ENCODE measurements at regions not wholly inside any gene's neighbourhood (a gene's known extent, or its start where the extent isn't known, plus 50 kb on each side); places are given as distances from the start of the nearest gene placed in this dataset.

DNA sequence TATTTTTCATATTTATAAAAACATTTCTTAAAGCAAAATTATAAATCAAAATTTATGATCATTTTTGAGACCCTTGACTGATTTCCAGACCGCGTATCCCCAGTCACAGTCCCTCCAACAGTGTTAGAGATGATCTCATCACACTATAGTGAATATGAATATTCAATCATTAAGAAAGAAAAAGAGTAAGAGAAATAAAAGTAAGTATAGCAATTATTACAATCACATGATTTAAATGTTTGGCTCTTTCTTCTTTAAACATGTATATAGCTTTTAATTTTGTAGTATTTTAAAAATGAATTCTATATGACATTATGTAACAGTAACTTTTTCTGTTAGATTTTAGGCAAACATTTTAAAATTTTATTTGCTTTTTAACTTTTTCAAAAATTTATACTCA lies 438.3 kb downstream of the RFPL4B start:
- no peaks in the 10 kb centered on the region for H3K36me3 Mint-ChIP-seq (ENCODE audit: insufficient read depth)
- no peak overlapping the region for H3K27ac Mint-ChIP-seq (ENCODE audit: low read depth)
- H3K27me3 Mint-ChIP-seq, result no peaks in the 10 kb centered on the region
- no peaks in the 10 kb centered on the region for H3K4me1 Mint-ChIP-seq
- ATAC-seq (replicated peaks; ENCODE audit: extremely low read depth, poor library complexity, severe bottlenecking) (no peak), DNase-seq (ENCODE audit: low spot score in 2 of 2) (no peak)
- H3K9me3 Mint-ChIP-seq, result peaks cover 19% of the 10 kb centered on the region
- no peak overlapping the region for H3K4me3 Mint-ChIP-seq

DNA sequence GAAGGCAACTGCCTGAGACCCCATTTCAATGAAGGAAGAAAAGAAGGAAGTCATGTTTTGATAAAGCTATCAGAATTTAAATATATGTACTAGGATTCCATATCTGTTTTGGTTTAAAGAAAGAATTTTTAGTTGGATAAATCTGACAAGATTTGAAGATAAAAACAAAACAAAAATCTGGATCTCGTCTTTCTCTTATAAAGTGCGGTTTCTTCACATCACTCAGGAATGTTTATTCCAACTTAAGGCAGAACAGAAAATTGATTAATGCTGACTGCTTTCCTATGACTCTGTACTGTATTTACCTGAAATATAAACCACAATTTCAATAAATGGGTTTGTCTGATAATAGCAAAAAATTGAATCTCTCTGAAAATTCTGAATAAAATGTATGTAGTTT lies 439.7 kb downstream of the RFPL4B start:
- ATAC-seq (replicated peaks; ENCODE audit: extremely low read depth, poor library complexity, severe bottlenecking) (no peak), DNase-seq (ENCODE audit: low spot score in 2 of 2) (no peak)
- peaks cover 19% of the 10 kb centered on the region for H3K9me3 Mint-ChIP-seq
- H3K4me3 Mint-ChIP-seq, result no peak overlapping the region
- H3K27ac Mint-ChIP-seq (ENCODE audit: low read depth), result no peak overlapping the region
- H3K36me3 Mint-ChIP-seq (ENCODE audit: insufficient read depth), result no peaks in the 10 kb centered on the region
- H3K27me3 Mint-ChIP-seq, result no peaks in the 10 kb centered on the region
- no peaks in the 10 kb centered on the region for H3K4me1 Mint-ChIP-seq

DNA sequence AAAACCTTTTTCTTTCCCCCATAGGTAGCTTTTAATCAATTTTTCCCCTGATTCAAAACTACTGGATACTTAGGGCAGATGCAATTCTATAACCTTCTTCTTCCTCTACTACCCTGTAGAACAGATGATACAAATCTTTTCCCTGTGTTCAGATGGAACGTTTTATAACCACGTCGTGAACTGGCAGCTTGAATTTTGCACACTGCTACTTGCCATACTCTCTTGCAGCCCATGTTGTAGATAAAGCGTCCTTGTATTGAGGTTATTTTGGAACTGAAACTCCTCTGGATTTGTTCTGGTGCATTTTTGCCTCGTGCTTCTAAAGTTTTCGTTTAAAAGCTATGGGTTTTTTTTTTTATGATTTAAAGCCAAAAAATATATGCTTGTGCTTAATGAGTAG lies 440.2 kb downstream of the RFPL4B start:
- H3K27ac Mint-ChIP-seq (ENCODE audit: low read depth), result no peak overlapping the region
- H3K9me3 Mint-ChIP-seq, result peaks cover 19% of the 10 kb centered on the region
- no peak for DNase-seq (ENCODE audit: low spot score in 2 of 2)
- H3K36me3 Mint-ChIP-seq (ENCODE audit: insufficient read depth), result no peaks in the 10 kb centered on the region
- H3K4me3 Mint-ChIP-seq, result no peak overlapping the region
- no peaks in the 10 kb centered on the region for H3K27me3 Mint-ChIP-seq
- no peak for ATAC-seq (replicated peaks; ENCODE audit: extremely low read depth, poor library complexity, severe bottlenecking)
- H3K4me1 Mint-ChIP-seq, result no peaks in the 10 kb centered on the region

DNA sequence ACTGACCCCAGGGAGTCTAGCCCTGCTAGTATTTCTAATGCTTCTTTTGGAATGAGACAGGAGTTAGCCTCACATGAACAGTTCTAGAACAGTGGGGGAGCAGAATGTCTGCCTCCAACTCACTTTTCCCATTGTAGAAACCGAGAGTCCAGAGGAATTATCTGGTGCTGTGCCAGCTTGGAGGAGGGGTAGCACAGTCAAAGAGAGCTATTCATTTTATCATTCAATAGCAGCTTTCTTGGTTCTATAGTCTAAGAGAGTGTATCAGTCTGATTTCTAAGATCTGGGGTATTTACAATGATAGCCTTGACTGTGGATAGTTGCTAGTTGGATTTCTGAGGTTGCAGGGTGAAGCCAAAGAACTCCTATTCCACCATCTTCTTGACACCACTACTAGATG lies 448.2 kb downstream of the RFPL4B start:
- no peaks in the 10 kb centered on the region for H3K27me3 Mint-ChIP-seq
- peaks cover 24% of the 10 kb centered on the region for H3K9me3 Mint-ChIP-seq
- ATAC-seq (replicated peaks; ENCODE audit: extremely low read depth, poor library complexity, severe bottlenecking) (no peak), DNase-seq (ENCODE audit: low spot score in 2 of 2) (no peak)
- H3K4me3 Mint-ChIP-seq, result no peak overlapping the region
- no peaks in the 10 kb centered on the region for H3K36me3 Mint-ChIP-seq (ENCODE audit: insufficient read depth)
- no peaks in the 10 kb centered on the region for H3K4me1 Mint-ChIP-seq
- H3K27ac Mint-ChIP-seq (ENCODE audit: low read depth), result no peak overlapping the region

DNA sequence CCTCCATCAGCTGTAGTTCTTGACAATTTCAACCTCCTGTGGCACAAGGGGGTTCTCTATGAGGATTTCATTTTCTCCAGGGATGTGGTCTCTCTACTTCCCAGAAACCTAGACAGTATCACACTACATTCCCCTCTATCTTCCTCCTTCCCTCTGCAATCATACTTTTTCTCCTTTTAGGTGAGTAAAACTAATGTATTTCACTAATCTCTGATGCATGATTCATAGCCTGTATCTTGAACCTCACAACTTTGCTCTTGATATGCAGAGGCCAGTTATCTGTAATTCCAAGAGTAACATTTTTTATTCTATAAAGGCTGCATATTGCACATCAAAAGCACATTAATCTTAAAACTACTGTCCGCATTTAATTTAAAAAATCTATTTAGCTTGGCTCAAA lies 449.6 kb downstream of the RFPL4B start:
- Mint-ChIP-seq H3K9me3 (peaks cover 24% of the 10 kb centered on the region), H3K27ac (ENCODE audit: low read depth) (no peak overlapping the region), H3K4me1 (no peaks in the 10 kb centered on the region), H3K4me3 (no peak overlapping the region), H3K27me3 (no peaks in the 10 kb centered on the region), H3K36me3 (ENCODE audit: insufficient read depth) (no peaks in the 10 kb centered on the region)
- DNase-seq (ENCODE audit: low spot score in 2 of 2), result no peak
- ATAC-seq (replicated peaks; ENCODE audit: extremely low read depth, poor library complexity, severe bottlenecking), result no peak

DNA sequence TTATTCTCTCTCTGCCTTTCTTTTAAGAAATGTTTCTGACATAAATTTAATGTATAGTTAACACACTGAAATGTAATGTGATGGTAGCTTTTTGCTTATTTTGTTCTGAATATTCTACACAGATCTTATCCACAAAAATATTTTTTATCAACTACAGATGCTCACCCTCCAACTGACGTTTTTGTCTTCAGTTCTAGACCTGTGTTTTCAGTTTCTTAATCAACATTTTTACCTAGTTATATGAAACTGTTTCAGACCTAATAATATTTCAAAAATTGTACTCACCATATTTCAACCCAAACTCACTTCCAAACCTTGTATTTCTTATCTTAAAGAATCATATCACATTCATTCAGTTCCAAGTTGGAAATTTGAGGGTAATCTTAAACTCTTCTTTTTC lies 452.8 kb downstream of the RFPL4B start:
- H3K27ac Mint-ChIP-seq (ENCODE audit: low read depth), result no peak overlapping the region
- H3K4me1 Mint-ChIP-seq, result no peaks in the 10 kb centered on the region
- no peaks in the 10 kb centered on the region for H3K27me3 Mint-ChIP-seq
- no peak for DNase-seq (ENCODE audit: low spot score in 2 of 2)
- H3K4me3 Mint-ChIP-seq, result no peak overlapping the region
- peaks cover 9% of the 10 kb centered on the region for H3K9me3 Mint-ChIP-seq
- H3K36me3 Mint-ChIP-seq (ENCODE audit: insufficient read depth), result no peaks in the 10 kb centered on the region
- no peak for ATAC-seq (replicated peaks; ENCODE audit: extremely low read depth, poor library complexity, severe bottlenecking)

DNA sequence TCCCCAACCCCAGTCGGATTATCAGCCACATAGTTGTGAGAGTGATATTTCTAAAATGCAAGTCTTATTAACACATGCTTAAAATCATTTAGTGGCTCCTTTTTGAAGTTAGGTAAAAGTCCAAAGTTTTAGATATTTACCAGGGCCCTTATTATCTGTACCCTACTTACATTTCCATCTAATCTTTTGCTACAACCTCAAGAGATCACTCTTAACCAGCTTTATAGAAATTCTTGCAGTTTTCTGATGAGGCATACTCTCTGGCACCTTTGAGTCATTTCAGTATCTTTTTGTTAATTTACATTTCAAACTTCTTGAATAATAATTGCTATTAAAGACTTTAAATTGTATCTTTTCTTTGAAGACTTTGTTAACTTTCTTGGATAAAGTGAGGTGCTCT lies 453.3 kb downstream of the RFPL4B start:
- DNase-seq (ENCODE audit: low spot score in 2 of 2) (no peak), ATAC-seq (replicated peaks; ENCODE audit: extremely low read depth, poor library complexity, severe bottlenecking) (no peak)
- H3K4me1 Mint-ChIP-seq, result no peaks in the 10 kb centered on the region
- H3K36me3 Mint-ChIP-seq (ENCODE audit: insufficient read depth), result no peaks in the 10 kb centered on the region
- H3K4me3 Mint-ChIP-seq, result no peak overlapping the region
- H3K27ac Mint-ChIP-seq (ENCODE audit: low read depth), result no peak overlapping the region
- no peaks in the 10 kb centered on the region for H3K27me3 Mint-ChIP-seq
- H3K9me3 Mint-ChIP-seq, result peaks cover 9% of the 10 kb centered on the region

DNA sequence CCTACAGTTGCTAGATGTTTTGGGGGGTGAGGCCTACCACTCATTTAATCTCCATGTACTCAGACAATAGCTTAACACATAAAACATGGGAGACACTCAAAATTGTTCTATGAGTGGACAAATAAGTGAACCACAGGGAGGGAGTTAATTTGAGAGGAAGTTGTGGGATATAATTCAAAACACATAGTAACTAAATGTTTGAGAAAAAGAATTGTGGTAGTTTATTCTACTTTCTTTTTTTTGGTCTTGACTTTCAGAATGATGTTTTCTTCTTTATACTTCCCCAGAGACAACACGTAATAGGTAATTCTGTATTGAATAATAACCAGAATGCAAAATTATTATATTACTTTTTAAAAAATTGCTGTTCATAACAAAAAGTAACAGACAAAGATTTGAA lies 453.8 kb downstream of the RFPL4B start:
- peaks cover 9% of the 10 kb centered on the region for H3K9me3 Mint-ChIP-seq
- DNase-seq (ENCODE audit: low spot score in 2 of 2) (no peak), ATAC-seq (replicated peaks; ENCODE audit: extremely low read depth, poor library complexity, severe bottlenecking) (no peak)
- no peak overlapping the region for H3K27ac Mint-ChIP-seq (ENCODE audit: low read depth)
- no peak overlapping the region for H3K4me3 Mint-ChIP-seq
- H3K27me3 Mint-ChIP-seq, result no peaks in the 10 kb centered on the region
- H3K36me3 Mint-ChIP-seq (ENCODE audit: insufficient read depth), result no peaks in the 10 kb centered on the region
- H3K4me1 Mint-ChIP-seq, result no peaks in the 10 kb centered on the region

DNA sequence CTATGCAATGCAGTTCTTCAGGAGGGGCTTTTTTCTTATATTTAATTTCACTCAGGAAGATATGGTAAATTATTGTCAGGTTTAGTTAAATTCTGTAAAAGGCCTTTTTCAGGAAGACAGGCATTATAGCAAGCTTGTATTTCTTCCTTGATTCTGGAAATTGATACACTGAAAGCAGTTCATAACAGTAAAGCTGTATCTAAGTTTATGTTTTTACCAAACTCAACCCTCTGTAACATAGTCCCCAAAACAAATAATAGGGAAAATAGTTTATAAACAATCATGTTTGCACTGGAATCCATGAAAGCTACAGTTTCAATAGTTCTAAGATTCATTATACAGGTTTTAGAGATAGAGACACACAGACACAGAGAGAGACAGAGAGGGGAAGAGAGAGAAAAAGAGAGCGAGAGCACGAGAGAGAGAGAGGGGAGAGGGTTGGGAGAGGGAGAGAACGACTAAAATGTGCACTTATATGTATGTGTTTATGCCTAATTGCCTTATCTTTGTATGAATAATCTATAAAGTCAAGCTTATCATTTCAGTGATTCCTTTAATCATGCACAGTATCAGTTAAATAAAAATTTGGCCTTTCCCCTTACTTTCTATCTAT lies 454.4 kb downstream of the RFPL4B start:
- peaks cover 9% of the 10 kb centered on the region for H3K9me3 Mint-ChIP-seq
- H3K27me3 Mint-ChIP-seq, result no peaks in the 10 kb centered on the region
- ATAC-seq (replicated peaks; ENCODE audit: extremely low read depth, poor library complexity, severe bottlenecking) (no peak), DNase-seq (ENCODE audit: low spot score in 2 of 2) (no peak)
- H3K36me3 Mint-ChIP-seq (ENCODE audit: insufficient read depth), result no peaks in the 10 kb centered on the region
- no peak overlapping the region for H3K4me3 Mint-ChIP-seq
- no peaks in the 10 kb centered on the region for H3K4me1 Mint-ChIP-seq
- H3K27ac Mint-ChIP-seq (ENCODE audit: low read depth), result no peak overlapping the region

DNA sequence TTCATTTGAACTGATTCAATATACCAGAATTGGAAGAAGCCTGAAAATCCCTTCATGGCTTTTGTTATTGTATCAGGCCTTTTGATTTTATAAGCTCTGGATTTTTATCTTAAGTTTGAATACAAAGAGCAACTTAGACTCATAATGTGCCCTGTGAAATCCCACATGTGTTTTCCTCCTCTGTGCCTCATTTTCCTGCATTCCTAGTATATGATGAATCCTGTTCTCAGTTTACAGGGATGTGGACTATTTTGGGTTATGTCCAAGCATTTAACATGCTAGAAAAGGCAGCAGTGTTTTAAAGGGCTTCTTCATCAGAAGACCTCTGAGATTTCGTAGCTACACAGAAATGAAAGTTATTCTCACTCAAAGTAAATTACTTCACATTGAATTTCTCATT lies 455.0 kb downstream of the RFPL4B start:
- Mint-ChIP-seq H3K4me3 (no peak overlapping the region), H3K27ac (ENCODE audit: low read depth) (no peak overlapping the region), H3K4me1 (no peaks in the 10 kb centered on the region), H3K36me3 (ENCODE audit: insufficient read depth) (no peaks in the 10 kb centered on the region), H3K9me3 (peaks cover 9% of the 10 kb centered on the region), H3K27me3 (no peaks in the 10 kb centered on the region)
- DNase-seq (ENCODE audit: low spot score in 2 of 2) (no peak), ATAC-seq (replicated peaks; ENCODE audit: extremely low read depth, poor library complexity, severe bottlenecking) (no peak)

DNA sequence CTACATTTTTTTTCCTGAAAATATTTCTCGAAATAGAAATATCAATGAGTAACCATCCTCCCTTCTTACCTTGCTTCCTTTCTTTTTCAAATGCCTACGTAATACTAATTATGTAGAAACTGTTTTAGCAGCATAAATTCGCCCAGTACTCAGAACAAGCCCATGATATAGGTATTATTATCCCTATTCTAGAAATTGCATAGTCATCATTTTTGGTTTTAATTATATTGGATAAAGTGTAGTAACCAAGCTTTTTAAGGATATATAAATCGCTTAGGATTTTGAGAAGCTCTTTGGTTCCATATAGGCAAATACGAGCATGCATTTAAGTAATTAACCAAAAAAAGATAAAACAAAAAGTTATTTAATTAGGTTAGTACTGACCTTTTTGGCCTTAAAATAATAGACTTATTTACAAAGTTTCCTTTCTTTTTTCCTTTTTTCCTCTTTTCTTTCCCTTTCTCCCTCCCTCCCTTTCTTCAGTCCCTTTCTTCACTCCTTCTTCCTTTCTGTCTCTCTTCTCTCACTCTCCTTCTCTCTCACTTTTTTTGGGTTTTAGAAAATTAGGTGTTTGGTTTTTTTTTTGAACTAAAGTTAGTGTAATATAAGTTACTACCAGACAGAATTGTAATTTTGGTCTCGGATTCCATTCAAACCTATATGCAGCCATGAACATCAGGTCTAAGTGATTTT lies 457.7 kb downstream of the RFPL4B start:
- H3K36me3 Mint-ChIP-seq (ENCODE audit: insufficient read depth), result no peaks in the 10 kb centered on the region
- no peaks in the 10 kb centered on the region for H3K4me1 Mint-ChIP-seq
- ATAC-seq (replicated peaks; ENCODE audit: extremely low read depth, poor library complexity, severe bottlenecking) (no peak), DNase-seq (ENCODE audit: low spot score in 2 of 2) (no peak)
- H3K27ac Mint-ChIP-seq (ENCODE audit: low read depth), result no peak overlapping the region
- no peaks in the 10 kb centered on the region for H3K9me3 Mint-ChIP-seq
- H3K27me3 Mint-ChIP-seq, result no peaks in the 10 kb centered on the region
- H3K4me3 Mint-ChIP-seq, result no peak overlapping the region

DNA sequence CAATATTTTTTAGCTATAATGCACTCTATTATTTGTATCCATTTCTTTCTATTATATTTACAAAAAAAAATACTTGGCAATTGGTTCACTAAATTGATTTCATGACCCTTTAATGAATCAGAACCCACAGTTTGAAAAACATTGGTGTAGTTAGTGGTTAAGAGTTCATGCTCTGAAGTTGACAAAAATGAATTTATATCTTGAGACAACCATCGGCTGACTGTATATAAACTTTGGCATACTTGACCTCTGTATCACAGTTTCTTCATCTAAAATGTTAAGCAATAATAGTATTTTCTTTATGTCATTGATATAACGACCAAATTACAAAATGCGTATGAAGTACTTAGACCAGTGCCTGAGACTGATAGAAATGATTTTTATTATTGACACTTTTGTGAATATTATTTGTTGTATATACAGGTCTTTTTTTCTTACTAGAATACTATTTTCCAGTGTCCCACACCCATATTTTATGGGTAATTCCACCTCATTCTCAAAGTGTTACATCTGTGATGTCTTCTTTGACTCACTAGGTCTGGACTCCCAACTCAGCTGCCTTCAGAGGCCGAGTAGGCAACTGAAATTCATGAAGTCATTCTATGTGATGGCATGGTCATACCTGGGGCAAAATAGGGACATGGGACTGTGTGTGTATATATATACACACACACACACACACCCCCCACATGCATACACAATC lies 459.2 kb downstream of the RFPL4B start:
- Mint-ChIP-seq H3K4me3 (no peak overlapping the region), H3K27ac (ENCODE audit: low read depth) (no peak overlapping the region), H3K4me1 (no peaks in the 10 kb centered on the region), H3K27me3 (no peaks in the 10 kb centered on the region), H3K36me3 (ENCODE audit: insufficient read depth) (no peaks in the 10 kb centered on the region), H3K9me3 (no peaks in the 10 kb centered on the region)
- DNase-seq (ENCODE audit: low spot score in 2 of 2) (no peak), ATAC-seq (replicated peaks; ENCODE audit: extremely low read depth, poor library complexity, severe bottlenecking) (no peak)

DNA sequence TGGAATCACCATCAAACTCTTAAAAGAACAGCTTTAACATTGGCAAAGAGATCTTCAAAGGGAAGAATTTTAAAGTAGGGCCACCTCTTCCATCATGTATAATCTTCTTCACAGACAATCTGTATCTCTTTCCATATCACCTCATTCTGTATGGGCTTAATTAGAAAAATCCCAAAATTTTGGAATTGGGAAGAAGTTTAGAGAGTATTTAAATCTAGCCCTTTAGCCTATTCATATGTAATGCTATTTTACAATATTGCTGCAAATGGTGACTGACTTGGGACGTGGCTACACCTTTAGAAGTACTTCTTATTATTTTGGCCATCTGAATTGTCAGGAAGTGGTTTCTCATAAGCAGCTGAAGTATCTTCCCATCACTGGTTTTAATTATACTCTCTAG lies 474.3 kb downstream of the RFPL4B start:
- Mint-ChIP-seq H3K9me3 (peaks cover 9% of the 10 kb centered on the region), H3K4me1 (no peaks in the 10 kb centered on the region), H3K36me3 (ENCODE audit: insufficient read depth) (no peaks in the 10 kb centered on the region), H3K27me3 (no peaks in the 10 kb centered on the region), H3K27ac (ENCODE audit: low read depth) (no peak overlapping the region), H3K4me3 (no peak overlapping the region)
- ATAC-seq (replicated peaks; ENCODE audit: extremely low read depth, poor library complexity, severe bottlenecking) (no peak), DNase-seq (ENCODE audit: low spot score in 2 of 2) (no peak)

All from central memory CD8-positive, alpha-beta T cell (primary cell).